Germinal center (tissue), 1 donor: ENCODE measurements at regions not wholly inside any gene's neighbourhood (a gene's known extent, or its start where the extent isn't known, plus 50 kb on each side); places are given as distances from the start of the nearest gene placed in this dataset.
"Not testable (repeated sequence)": the region's sequence is repeated elsewhere in the genome, so short reads cannot be mapped to it uniquely, and the experiment has no call there.

ENCODE experiments used
- DNase-seq: peaks from one replicate; pipeline ENCODE4 v3.0.0; 2012; ENCODE audit warnings: mixed read lengths, low spot score

DNA sequence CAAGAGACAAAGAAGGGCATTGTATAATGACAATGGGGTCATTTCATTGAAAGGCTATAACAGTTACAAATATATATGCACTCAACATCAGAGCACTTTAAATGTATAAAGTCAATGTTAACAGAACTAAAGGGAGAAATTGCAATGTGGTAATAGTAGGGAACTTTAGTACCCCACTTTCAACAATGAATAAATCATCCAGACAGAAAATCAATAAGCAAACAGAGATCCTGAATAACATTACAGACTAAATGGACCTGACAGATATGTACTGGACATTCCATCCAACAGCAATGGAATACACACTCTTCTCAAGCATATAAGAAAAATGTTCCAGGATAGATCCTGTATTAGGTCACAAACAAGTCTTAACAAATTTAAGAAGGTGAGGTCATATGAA lies 90.5 kb upstream of the ALKAL2 start:
- DNase-seq, result no peak

DNA sequence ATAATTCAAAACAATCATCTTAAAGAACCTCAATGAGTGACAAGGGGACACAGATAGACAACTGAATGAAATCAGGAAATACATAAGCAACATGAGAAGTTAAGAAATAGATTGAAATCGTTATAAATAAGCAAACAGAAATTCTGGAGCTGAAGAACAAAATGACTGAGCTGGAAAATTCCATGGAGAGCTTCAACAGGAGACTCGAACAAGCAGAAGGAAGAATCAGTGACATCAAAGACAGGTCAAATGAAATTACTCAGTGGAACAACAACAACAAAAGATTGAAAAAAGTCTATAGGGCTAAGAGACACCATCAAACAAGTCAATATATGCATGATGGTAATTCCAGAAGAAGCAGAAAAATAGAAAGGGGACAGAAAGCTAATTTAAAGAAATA lies 89.5 kb upstream of the ALKAL2 start:
- no peak for DNase-seq

DNA sequence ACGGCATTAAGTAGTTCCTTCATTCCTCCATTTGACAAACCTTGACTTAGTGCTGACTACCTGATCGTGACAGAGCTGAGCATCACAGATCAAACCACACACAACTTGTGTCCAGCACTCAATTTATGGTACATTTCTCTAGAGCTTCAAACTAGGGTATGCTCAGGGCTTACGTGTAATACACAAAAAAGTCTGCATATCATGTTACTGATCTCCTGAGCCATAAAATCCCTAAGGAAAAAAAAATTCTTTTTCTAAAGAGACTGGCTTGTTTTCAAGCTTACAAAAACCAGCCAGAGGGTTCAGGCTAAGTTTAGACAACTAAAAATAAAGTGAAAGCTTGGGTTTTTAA lies 88.0 kb upstream of the ALKAL2 start:
- DNase-seq, result no peak

DNA sequence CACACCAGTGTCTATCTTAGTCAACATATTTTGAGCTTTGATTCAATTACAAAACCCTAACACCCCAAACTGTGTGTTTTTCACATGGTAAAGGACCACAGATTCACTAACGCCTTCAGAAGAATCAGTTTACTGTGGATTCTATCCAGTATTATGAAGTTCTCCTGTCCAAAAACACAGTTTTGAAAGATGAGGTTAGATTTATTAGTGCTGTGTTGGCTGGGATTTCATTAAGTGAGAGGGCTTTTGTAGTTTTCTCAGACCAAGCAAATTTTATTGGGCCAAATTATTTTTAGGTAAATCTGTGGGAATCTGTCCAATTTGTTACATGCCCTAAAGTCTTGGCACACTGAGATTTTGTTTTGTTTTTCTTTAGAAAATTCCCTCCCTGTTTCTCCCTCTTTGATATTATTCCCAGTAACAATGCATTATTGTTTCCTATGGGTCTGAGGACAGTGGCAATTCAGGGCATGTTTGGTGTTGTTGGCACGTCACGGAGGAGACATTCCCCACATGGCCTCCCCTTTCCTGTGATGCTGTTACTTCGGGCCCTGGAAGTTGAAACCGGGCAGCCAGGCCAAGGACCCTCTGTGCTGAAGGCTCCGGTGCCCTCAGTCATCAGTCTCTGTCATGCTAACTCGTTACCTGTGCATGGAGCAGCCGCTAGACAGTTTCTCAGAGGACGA lies 87.5 kb upstream of the ALKAL2 start:
- no peak for DNase-seq

DNA sequence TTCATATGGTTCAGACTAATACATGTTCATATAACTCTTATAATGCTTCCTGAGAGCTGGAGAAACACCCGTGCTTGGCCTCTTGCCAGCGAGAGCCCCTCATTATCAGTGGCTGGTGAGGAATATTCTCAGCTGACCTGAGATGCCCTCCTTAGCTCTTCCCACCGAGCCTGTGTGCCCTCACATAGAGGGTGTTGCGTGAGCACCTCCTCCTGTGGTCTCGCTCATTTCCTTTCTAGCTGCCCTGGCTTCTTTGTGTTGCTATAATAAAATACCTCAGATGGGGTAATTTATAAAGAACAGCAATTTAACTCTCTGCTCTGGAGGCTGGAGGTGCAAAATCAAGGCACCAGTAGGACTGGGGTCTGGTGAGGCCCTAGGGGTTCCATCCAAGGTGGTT lies 80.5 kb upstream of the ALKAL2 start:
- DNase-seq, result no peak

DNA sequence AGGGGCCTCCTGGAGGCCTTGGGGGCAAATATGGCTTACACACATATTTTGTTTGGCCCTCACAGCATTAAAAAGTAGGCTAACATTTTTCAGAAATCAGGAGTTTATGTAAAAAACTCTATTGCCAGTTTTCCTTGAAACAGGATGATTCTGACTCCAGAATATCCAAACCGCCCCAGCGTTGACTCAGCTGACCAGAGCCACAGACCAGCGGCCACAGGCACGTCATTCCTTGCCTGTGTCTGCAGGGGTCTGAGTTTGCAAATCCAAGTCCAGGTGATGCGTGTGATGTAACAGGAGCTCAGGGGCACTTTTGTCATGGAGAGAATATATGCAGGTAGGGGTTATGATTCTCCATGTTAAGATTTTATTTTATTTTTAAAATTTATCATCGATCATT lies 79.4 kb upstream of the ALKAL2 start:
- DNase-seq, result no peak

DNA sequence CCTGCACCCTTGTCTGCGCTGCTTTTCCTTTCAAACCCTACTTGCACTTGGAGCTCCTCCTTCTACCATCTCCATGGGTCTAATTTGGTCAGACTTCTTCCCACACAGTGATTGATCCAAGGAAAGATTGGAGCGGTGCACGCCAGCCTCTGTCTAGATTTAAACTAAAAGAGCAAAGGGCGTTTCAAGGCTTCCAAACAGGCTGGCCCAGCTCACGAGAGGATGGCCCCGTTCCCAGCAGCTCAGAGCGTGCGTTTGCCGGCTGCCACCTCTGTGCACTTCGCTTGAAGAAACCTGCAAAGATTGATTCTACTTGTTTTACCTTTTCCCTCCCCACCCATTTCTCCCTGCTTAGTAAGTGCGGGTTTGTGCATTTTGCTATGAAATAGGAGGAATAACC lies 78.8 kb upstream of the ALKAL2 start:
- DNase-seq, result no peak

DNA sequence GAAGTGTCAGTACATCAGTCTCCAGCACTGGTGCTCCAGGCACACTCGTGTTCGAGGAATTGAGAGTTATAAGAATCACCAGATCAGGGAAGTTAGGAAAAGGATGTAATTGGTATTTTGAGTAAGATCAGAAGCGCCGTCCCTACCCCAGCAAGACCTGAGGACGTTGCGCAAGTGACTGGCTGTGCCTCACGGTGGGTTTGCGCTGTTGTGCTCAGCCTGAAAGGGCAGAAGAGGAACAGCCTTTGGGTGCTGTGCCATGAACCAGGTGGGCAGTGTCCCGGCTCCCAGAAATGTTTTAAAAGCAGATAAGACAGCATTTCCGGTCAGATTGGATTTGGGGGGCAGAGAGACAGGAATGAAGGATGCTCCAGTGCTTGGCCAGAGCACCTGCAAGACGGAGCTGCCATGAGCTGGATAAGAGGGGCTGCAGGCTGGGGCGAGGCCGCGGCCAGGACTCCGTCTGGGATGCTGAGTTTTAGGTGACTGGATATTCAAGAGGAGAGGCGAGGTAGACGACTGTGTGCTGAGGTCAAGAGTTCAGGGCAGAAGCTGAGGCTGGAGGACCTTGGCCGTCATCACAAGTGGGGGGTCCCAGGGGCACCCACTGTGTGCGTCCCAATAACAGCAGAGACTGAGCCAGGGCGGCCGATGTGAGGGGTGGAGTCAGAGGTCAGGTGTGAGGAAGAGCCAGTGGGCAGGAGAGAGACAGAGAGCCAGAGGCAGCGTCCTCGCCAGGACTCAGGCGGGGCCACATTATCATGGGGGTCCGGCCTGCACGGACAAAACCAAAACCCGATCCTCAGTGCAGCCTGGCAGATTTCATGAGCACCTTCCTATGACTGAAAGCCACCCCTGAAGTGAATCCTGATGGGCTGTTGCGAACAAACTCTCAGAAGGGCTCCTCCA lies 77.7 kb upstream of the ALKAL2 start:
- DNase-seq, result no peak

DNA sequence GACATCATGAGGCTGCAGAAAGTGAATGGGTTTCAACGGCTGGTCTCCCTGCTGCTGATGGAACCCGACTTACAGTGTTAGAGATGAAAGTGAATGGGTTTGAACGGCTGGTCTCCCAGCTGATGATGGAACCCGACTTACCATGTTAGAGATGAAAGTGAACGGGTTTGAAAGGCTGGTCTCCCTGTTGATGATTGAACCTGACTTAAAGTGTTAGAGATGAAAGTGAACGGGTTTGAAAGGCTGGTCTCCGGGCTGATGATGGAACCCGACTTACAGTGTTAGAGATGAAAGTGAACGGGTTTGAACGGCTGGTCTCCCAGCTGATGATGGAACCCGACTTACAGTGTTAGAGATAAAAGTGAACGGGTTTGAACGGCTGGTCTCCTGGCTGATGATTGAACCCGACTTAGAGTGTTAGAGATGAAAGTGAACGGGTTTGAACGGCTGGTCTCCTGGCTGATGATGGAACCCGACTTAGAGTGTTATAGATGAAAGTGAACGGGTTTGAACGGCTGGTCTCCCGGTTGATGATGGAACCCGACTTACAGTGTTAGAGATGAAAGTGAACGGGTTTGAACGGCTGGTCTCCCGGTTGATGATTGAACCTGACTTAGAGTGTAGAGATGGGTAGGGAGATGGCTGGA lies 76.1 kb upstream of the ALKAL2 start:
- no peak for DNase-seq

DNA sequence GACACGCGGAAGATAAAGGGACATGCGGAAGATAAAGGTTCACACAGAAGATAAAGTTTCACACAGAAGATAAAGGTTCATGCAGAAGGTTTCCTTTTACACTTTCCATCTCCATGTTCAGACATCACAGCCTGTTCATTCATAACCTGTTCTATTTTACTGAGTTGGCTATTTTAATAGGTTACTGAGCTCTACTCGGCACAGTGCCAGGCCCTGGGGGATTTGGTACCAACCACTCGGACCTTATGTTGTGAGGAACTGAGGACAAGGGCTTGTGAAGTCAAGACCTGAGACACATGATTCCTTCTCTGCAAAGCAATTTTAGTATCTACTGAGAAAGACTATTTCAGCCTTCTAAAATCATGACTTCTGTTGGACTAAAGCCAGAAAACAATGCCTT lies 75.0 kb upstream of the ALKAL2 start:
- no peak for DNase-seq

DNA sequence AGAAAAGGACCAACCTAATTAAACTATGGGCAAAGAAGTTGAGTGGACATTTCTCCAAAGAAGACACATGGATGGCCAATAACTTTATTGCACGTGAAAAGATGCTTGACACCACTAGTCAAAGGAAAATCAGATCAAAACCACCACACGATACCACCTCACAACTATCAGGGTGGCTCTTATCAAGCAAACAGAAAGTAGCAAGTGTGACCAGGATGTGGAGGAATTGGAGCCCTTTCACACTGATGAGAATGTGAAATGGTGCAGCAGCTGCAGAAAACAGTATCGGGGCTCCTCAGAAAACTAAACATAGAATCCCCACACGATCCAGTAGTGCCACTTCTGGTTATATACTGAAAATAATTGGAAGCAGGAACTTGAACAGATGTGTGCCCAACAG lies 72.2 kb upstream of the ALKAL2 start:
- DNase-seq, result no peak

DNA sequence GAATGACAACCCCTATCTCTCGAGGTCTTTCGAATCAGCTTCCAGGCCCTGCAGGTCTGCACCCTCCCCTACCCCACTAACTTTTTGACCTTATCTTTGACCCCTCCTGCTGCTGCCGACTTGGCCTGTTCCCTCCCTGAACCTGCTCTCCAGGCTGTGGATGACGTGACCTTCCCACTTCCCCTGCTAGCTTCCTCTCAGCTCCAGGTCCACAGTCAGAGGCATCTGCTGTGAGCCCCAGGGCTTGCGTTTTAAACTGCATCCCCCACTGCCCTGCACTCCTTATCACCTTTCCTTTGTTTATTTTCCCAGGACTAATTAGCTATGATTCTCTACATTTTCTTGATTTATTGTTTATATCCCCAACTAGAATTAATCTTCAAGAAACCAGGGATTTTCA lies 71.2 kb upstream of the ALKAL2 start:
- no peak for DNase-seq

DNA sequence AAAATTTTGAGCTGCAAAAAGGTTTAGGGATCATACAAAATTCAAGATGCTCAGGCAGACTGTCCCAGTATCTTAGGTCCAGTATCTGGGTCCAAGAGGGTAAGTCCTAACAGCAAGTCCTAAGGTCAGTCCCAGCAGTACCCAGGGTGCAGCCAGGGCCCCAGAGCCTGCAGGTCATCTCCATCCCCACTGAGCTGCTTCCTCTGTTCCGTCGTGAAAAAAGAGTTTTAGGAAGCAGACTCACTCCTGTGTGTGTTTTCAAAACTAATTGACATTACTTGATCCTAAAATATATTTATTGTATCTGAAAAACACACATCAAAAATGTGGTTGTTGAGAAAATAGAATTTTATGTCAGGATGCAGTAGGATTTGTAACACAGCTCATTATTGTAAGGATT lies 69.9 kb upstream of the ALKAL2 start:
- no peak for DNase-seq

DNA sequence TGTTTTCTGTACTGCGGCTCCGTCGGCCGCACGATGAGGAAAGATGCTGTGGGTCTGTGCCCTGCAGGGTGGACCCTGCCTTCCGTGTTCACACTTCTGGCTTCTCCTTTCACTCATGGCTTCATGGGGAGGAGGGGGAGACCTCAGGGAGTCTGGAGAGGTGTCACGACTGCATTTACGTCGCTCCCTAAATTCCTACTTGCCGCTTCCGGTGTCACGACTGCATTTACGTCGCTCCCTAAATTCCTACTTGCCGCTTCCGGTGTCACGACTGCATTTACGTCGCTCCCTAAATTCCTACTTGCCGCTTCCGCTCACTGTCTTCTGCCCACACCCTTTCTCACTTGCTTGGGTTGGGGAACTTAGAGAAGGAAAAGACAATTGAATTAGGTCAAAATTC lies 68.4 kb upstream of the ALKAL2 start:
- DNase-seq, result not testable (repeated sequence)

DNA sequence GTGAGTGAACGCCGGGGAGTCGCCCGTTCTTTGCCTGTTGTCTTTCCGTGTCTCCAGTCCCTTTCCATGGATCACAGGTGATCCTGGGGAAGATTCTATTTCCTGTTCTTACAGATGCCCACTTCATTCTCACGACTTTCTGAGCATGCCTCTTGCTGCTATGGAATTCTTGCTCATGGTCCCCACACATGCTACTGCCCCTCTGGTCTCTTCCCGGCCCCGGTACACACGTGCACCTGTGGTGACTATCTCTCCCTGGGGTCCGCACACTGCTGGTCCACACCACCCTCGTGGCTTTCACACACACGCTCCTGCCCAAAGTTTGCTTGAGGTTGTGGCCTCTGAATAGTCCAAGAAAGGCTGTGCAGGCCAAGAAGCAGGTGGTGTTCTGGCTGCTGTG lies 67.9 kb upstream of the ALKAL2 start:
- DNase-seq, result no peak

DNA sequence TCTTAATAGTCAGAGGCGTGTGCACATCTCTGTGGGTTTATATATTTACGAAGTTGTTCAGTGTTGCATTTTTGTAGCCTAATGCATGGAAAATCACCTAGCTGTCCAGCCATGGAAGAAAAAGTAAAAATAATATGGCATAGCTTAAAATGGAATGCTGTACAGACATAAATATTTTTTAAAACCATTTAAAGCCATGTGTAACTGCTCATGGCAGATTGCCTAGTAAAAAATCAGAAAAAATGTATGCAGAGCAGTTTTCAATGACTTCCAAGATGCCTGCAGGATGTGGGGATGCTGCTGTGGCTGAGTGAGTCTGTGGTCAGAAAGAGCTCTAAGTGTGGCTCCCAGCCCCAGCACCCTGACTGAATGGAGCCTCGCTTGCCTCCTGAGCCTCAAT lies 64.8 kb upstream of the ALKAL2 start:
- DNase-seq, result no peak

DNA sequence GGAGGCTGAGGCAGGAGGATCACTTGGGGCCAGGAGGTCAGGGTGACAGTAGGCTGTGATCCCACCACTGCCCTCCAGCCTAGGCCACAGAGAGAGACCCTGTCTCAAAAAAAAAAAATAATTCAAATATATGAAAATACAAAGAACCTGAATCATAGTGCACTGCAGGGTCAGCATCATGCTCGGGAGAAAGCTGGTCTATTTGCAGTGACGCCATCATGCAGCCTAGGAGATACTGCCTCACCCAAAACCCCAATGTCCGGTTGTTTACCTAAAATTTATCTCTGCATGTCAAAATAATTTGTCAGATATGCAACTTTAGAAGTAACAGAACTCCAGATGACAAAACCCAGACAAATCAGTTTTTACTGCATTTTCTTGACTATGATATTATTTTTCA lies 61.5 kb upstream of the ALKAL2 start:
- DNase-seq, result no peak

DNA sequence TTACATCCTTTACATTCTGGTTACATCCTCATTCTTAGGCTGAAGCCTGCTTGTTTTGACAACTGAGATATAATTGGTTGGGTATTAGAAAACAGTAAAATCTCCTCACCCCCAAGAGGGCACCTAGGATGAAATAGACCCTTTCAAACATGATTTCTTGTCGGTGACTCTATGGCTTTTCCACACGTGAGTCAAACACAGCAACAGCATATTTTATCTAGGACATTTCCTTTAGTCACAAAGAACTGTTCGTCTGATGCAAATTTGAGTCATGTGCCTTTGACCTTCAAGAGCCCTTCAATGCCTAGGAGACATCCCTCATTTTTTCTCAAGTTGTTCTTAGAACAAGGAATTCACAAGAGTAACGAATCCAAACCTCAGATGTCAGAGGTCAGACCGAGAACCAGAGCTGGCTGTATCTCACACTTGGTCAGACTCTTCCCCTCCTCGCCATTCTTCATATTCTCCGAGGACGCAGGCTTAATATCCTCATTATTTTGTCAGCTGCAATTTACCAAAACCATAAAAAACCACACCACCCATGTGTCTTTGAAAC lies 60.5 kb upstream of the ALKAL2 start:
- no peak for DNase-seq

DNA sequence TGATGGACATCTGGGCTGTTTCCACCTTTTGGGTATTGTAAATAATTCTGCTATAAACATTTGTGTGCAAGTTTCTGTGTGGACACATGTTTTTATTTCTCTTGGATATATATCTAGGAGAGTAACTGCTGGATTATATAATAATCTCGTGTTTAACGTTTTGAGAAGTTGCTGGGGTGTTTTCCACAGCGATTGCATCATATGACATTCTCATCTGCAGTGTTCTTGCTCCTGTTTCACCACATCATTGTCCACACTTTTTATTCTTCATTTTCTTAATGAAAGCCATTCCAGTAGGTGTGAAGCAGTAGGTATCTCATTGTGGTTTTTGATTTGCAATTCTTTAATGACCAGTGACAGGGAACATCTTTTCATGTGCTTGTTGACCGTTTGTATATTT lies 56.9 kb upstream of the ALKAL2 start:
- DNase-seq, result no peak

DNA sequence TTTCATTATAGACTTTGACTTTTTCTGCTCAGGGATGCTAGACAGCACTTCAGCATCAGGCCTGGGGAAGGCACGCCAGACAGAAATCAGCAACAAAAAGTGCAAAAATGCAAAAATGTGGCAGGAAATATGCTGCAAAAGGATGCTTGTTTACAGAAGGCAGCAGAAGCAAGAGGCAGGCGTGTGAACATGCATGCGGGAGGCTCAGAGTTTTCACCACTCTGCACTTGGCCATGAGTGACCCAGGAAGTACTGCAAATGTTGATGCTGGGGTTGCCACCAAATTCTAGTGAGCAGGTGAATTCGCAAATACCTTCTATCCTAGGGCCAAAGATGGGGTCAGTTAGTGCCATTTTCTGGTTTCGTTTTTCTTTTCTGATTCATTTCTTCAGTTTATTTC lies 55.5 kb upstream of the ALKAL2 start:
- DNase-seq, result no peak

DNA sequence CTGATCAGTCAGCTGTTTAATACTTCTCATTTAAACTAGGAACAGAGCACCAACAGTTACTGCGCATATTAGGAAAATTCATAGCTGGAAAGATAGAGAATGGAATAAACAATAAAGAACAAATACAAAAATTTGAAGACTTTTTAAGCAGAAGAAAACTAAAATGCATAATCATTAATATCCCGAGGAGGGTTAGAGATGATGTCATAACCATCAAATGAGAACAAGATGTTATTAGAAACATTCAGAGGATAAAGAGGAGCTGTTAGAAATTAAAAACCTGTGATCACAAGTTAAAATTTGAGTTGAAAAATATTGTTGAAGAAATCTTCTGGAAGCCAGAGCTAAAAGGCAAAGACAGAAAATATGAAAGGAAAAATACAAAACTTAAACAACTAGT lies 54.0 kb upstream of the ALKAL2 start:
- DNase-seq, result no peak

DNA sequence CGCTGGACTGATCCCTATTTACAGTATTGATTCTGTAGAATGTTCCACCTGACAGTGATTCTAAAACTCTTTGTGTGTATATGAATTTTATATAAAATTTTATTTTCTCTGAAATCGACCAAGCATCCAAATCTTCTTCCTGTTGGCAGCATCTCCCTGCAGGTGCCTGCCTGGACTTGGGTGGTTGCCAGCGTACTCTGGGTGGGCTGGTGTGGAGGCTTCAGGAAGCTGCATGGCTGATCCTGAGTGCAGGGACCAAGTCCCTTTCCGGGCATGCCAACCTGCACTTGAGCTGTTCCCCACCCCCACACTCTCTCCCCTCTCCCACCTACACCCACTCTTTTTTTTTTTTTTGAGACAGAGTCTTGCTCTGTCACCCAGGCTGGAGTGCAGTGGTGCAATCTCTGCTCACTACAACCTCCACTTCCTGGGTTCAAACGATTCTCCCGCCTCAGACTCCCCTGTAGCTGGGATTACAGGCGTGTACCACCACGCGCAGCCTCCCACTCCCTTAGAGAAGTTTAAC lies 53.2 kb upstream of the ALKAL2 start:
- DNase-seq, result no peak
